ENCODE measurements at regions not wholly inside any gene's neighbourhood (a gene's known extent, or its start where the extent isn't known, plus 50 kb on each side); places are given as distances from the start of the nearest gene placed in this dataset.

- TF ChIP-seq POLR2A (IDR thresholded peaks at IDR 0.05) (no peak), CTCF (IDR thresholded peaks at IDR 0.05) (no peak)
Measured at GRCh38 chr3:117146571-117146970, 437.0 kb downstream of the TUSC7 start.

All from right lobe of liver (tissue), 4 donors.